DND-41 (cell line): ENCODE measurements at regions not wholly inside any gene's neighbourhood (a gene's known extent, or its start where the extent isn't known, plus 50 kb on each side); places are given as distances from the start of the nearest gene placed in this dataset.

Source experiments
- EZH2 ChIP-seq: IDR thresholded peaks from 3 replicates; pipeline ENCODE4 v1.6.1; 2012; ENCODE audit warnings: borderline replicate concordance, low read depth, mild to moderate bottlenecking, moderate library complexity, low read length, inconsistent platforms; ENCODE audit not compliant: severe bottlenecking
- TF ChIP-seq, protein P1 (sequence below): IDR thresholded peaks from 2 replicates; pipeline ENCODE4 v1.5.1; 2012; ENCODE audit warnings: borderline replicate concordance, low read length, moderate library complexity, mild to moderate bottlenecking; ENCODE audit not compliant: poor library complexity, severe bottlenecking; ENCODE audit errors: extremely low read depth

DNA sequence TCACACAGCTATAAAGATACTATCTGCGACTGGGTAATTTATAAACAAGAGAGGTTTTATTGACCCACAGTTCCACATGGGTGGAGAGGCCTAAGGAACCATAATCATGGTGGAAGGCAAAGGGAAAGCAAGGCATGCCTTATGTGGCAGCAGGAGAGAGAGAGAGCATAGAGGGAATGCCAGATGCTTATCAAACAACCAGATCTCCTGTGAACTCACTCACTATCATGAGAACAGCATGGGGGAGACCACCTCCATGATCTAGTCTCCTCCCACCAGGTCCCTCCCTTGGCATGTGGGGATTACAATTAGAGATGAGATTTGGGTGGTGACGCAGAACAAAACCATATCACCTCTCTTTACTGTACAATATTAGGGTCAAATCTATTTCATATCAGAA lies 1101.6 kb upstream of the RAG2 start:
- TF ChIP-seq, protein P1, sequence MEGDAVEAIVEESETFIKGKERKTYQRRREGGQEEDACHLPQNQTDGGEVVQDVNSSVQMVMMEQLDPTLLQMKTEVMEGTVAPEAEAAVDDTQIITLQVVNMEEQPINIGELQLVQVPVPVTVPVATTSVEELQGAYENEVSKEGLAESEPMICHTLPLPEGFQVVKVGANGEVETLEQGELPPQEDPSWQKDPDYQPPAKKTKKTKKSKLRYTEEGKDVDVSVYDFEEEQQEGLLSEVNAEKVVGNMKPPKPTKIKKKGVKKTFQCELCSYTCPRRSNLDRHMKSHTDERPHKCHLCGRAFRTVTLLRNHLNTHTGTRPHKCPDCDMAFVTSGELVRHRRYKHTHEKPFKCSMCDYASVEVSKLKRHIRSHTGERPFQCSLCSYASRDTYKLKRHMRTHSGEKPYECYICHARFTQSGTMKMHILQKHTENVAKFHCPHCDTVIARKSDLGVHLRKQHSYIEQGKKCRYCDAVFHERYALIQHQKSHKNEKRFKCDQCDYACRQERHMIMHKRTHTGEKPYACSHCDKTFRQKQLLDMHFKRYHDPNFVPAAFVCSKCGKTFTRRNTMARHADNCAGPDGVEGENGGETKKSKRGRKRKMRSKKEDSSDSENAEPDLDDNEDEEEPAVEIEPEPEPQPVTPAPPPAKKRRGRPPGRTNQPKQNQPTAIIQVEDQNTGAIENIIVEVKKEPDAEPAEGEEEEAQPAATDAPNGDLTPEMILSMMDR, result no peak
- TF ChIP-seq EZH2, result no peak
